ENCODE measurements at regions not wholly inside any gene's neighbourhood (a gene's known extent, or its start where the extent isn't known, plus 50 kb on each side); places are given as distances from the start of the nearest gene placed in this dataset.

GRCh38 chr3:173225351-173225750 is 84.3 kb upstream of the SPATA16 start:
- TF ChIP-seq, protein P1, sequence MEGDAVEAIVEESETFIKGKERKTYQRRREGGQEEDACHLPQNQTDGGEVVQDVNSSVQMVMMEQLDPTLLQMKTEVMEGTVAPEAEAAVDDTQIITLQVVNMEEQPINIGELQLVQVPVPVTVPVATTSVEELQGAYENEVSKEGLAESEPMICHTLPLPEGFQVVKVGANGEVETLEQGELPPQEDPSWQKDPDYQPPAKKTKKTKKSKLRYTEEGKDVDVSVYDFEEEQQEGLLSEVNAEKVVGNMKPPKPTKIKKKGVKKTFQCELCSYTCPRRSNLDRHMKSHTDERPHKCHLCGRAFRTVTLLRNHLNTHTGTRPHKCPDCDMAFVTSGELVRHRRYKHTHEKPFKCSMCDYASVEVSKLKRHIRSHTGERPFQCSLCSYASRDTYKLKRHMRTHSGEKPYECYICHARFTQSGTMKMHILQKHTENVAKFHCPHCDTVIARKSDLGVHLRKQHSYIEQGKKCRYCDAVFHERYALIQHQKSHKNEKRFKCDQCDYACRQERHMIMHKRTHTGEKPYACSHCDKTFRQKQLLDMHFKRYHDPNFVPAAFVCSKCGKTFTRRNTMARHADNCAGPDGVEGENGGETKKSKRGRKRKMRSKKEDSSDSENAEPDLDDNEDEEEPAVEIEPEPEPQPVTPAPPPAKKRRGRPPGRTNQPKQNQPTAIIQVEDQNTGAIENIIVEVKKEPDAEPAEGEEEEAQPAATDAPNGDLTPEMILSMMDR (conservative IDR thresholded peaks at IDR 0.05; ENCODE audit: low read length): no peak
- no peak for TF ChIP-seq EZH2phosphoT487 (IDR thresholded peaks at IDR 0.05; ENCODE audit: borderline replicate concordance)
